DND-41 (cell line): ENCODE measurements at regions not wholly inside any gene's neighbourhood (a gene's known extent, or its start where the extent isn't known, plus 50 kb on each side); places are given as distances from the start of the nearest gene placed in this dataset.
A peak's percentile ranks its signal among the peaks of the same experiment; 100 is the strongest.

Experiments
- ATAC-seq: fragments of 200-7000 bp; cut with Tn5 transposase; 3 replicates; pipeline ENCODE4 v1.9.1; 2021; ENCODE audit warnings: low read depth; ENCODE audit not compliant: insufficient read depth
- DNase-seq: peaks from one replicate; pipeline ENCODE4 v3.0.0-alpha.2; 2020
- H2AFZ ChIP-seq: 2 replicates; pipeline ENCODE4 v1.6.0; 2012; ENCODE audit warnings: low read depth, low read length
- H3K27ac ChIP-seq: 2 replicates; pipeline ENCODE4 v1.5.1; 2012; ENCODE audit warnings: low read length, inconsistent platforms
- H3K27me3 ChIP-seq: fragments of 200-600 bp; sonication (generic); 2 replicates; pipeline ENCODE4 v1.6.0; 2012; ENCODE audit warnings: low read length, mild to moderate bottlenecking, inconsistent platforms; ENCODE audit not compliant: insufficient read depth, poor library complexity
- H3K36me3 ChIP-seq: 2 replicates; pipeline ENCODE4 v1.5.1; 2012; ENCODE audit warnings: low read length, inconsistent platforms; ENCODE audit not compliant: insufficient read depth
- H3K4me1 ChIP-seq: 2 replicates; pipeline ENCODE4 v1.5.1; 2012; ENCODE audit warnings: mild to moderate bottlenecking, low read length; ENCODE audit not compliant: insufficient read depth
- H3K4me2 ChIP-seq: 2 replicates; pipeline ENCODE4 v1.6.0; 2012; ENCODE audit warnings: mild to moderate bottlenecking, moderate library complexity, low read length, inconsistent platforms; ENCODE audit not compliant: insufficient read depth
- H3K4me3 ChIP-seq, 2 experiments: fragments of 200-600 bp in 1 of 2; shearing (Covaris generic) in 1 of 2; 2 replicates each; pipeline ENCODE4 v1.5.1; 2012 to 2016; ENCODE audit warnings: inconsistent platforms in 2 of 2, low read length in 2 of 2, mild to moderate bottlenecking in 2 of 2, low read depth in 1 of 2, moderate library complexity in 1 of 2
- H3K79me2 ChIP-seq: 2 replicates; pipeline ENCODE4 v1.6.0; 2012; ENCODE audit warnings: low read length, inconsistent platforms; ENCODE audit not compliant: insufficient read depth
- H3K9ac ChIP-seq: 2 replicates; pipeline ENCODE4 v1.6.0; 2012; ENCODE audit warnings: low read depth, mild to moderate bottlenecking, inconsistent platforms, low read length, moderate library complexity
- H3K9me3 ChIP-seq: 2 replicates; pipeline ENCODE4 v1.5.1; 2012; ENCODE audit warnings: low read length, moderate library complexity, mild to moderate bottlenecking, inconsistent platforms; ENCODE audit not compliant: insufficient read depth, severe bottlenecking
- H4K20me1 ChIP-seq: 2 replicates; pipeline ENCODE4 v1.6.0; 2012; ENCODE audit warnings: low read length; ENCODE audit not compliant: insufficient read depth
- CTCF ChIP-seq: IDR thresholded peaks from 2 replicates; pipeline ENCODE4 v1.5.1; 2012; ENCODE audit warnings: borderline replicate concordance, low read length, moderate library complexity, mild to moderate bottlenecking; ENCODE audit not compliant: poor library complexity, severe bottlenecking; ENCODE audit errors: extremely low read depth
- EZH2 ChIP-seq: IDR thresholded peaks from 3 replicates; pipeline ENCODE4 v1.6.1; 2012; ENCODE audit warnings: borderline replicate concordance, low read depth, mild to moderate bottlenecking, moderate library complexity, low read length, inconsistent platforms; ENCODE audit not compliant: severe bottlenecking

- Histone ChIP-seq H3K36me3 (no peaks in the 10 kb centered on the region), H4K20me1 (no peaks in the 10 kb centered on the region), H3K9me3 (peaks cover 63% of the 10 kb centered on the region), H3K4me2 (no peak overlapping the region), H3K27me3 (no peaks in the 10 kb centered on the region), H3K9ac (no peak overlapping the region), H3K4me1 (peaks cover 7% of the 10 kb centered on the region), H3K79me2 (no peaks in the 10 kb centered on the region), H3K27ac (no peak overlapping the region), H2AFZ (no peak overlapping the region), H3K4me3 (no peak overlapping the region)
- TF ChIP-seq CTCF (no peak), EZH2 (no peak)
- no peak for ATAC-seq
- DNase-seq, result no peak
Observed at GRCh38 chr11:106304274-106304673, 226.8 kb downstream of the AASDHPPT start.

GRCh38 chr11:106305458-106305857 is 228.0 kb downstream of the AASDHPPT start:
- Histone ChIP-seq H3K4me1 (peaks cover 10% of the 10 kb centered on the region), H3K27me3 (no peaks in the 10 kb centered on the region), H3K79me2 (no peaks in the 10 kb centered on the region), H2AFZ (no peak overlapping the region), H3K36me3 (no peaks in the 10 kb centered on the region), H3K4me2 (no peak overlapping the region), H3K9ac (no peak overlapping the region), H3K9me3 (peaks cover 51% of the 10 kb centered on the region), H3K27ac (no peak overlapping the region), H3K4me3 (no peak overlapping the region), H4K20me1 (no peaks in the 10 kb centered on the region)
- ATAC-seq, result no peak
- no peak for DNase-seq
- TF ChIP-seq EZH2 (no peak), CTCF (no peak)

- Histone ChIP-seq H2AFZ (no peak overlapping the region), H3K4me3 (no peak overlapping the region), H3K79me2 (no peaks in the 10 kb centered on the region), H3K9me3 (peaks cover 36% of the 10 kb centered on the region), H3K4me1 (peaks cover 10% of the 10 kb centered on the region), H3K9ac (no peak overlapping the region), H3K27me3 (no peaks in the 10 kb centered on the region), H3K27ac (no peak overlapping the region), H3K36me3 (no peaks in the 10 kb centered on the region), H4K20me1 (no peaks in the 10 kb centered on the region), H3K4me2 (no peak overlapping the region)
- ATAC-seq, result no peak
- no peak for DNase-seq
- no peak for TF ChIP-seq CTCF
- TF ChIP-seq EZH2, result no peak
Observed at GRCh38 chr11:106306942-106307341, 229.5 kb downstream of the AASDHPPT start.

- TF ChIP-seq EZH2, result no peak
- no peak for TF ChIP-seq CTCF
- ATAC-seq (peak; percentile 52; the same call in 2 of the 3 replicates), DNase-seq (no peak)
- no peak overlapping the region for H2AFZ ChIP-seq
- H4K20me1 ChIP-seq, result no peaks in the 10 kb centered on the region
- no peaks in the 10 kb centered on the region for H3K79me2 ChIP-seq
- no peak overlapping the region for H3K27ac ChIP-seq
- no peak overlapping the region for H3K4me3 ChIP-seq
- no peaks in the 10 kb centered on the region for H3K27me3 ChIP-seq
- H3K4me2 ChIP-seq, result no peak overlapping the region
- peaks cover 14% of the 10 kb centered on the region for H3K9me3 ChIP-seq
- H3K9ac ChIP-seq, result no peak overlapping the region
- H3K36me3 ChIP-seq, result no peaks in the 10 kb centered on the region
- H3K4me1 ChIP-seq, result peaks cover 10% of the 10 kb centered on the region
Observed at GRCh38 chr11:106309070-106309684, 231.7 kb downstream of the AASDHPPT start.
